ENCODE measurements at regions not wholly inside any gene's neighbourhood (a gene's known extent, or its start where the extent isn't known, plus 50 kb on each side); places are given as distances from the start of the nearest gene placed in this dataset.
"Not testable (repeated sequence)": the region's sequence is repeated elsewhere in the genome, so short reads cannot be mapped to it uniquely, and the experiment has no call there.

GRCh38 chr1:199944986-199945385, 82.5 kb upstream of the NR5A2 start:
- CTCF ChIA-PET, result no interaction called here
- POLR2A ChIA-PET, result interaction anchor here (0.7 to 1.2 kb wide), 2 partner anchors 539 to 806 kb away, joined by 3 to 4 read pairs; no protein-coding TSS in a partner anchor

- CTCF ChIA-PET, result interaction anchor here (0.9 kb wide), 1 partner anchor 35 kb away, joined by 3 read pairs; no protein-coding TSS in a partner anchor
- POLR2A ChIA-PET, result no interaction called here
Observed at GRCh38 chr1:199945591-199945990, 81.9 kb upstream of the NR5A2 start.

- ChIA-PET CTCF (interaction anchor here (0.9 kb wide), 1 partner anchor 36 kb away, joined by 3 read pairs; no protein-coding TSS in a partner anchor), POLR2A (no interaction called here)
Observed at GRCh38 chr1:199946305-199947155, 81.0 kb upstream of the NR5A2 start.

- POLR2A ChIA-PET, result no interaction called here
- CTCF ChIA-PET, result no interaction called here
Observed at GRCh38 chr1:199948587-199949280, 78.8 kb upstream of the NR5A2 start.

DNA sequence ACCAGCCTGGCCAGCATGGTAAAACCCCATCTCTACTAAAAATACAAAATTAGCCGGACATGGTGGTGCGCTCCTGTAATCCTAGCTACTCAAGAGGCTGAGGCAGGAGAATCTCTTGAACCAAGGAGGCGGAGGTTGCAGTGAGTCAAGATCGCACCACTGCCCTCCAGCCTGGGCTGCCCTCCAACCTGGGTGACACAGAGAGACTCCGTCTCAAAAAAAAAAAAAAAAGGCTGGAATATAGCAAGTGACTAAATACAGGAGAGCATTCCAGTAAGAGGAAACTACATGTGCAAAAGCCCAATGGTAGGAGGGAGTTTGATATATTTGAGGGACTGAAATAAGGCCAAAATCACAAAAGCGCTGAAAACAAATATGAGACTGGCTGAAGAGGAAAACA, 76.5 kb upstream of the NR5A2 start:
- POLR2A ChIA-PET, CTCF ChIA-PET: not testable (repeated sequence)

GRCh38 chr1:199953651-199954050, 73.9 kb upstream of the NR5A2 start:
- POLR2A ChIA-PET, result no interaction called here
- CTCF ChIA-PET, result no interaction called here

- ChIA-PET CTCF (no interaction called here), POLR2A (no interaction called here)
Observed at GRCh38 chr1:199954699-199955098, 72.8 kb upstream of the NR5A2 start.

GRCh38 chr1:199955235-199955634, 72.3 kb upstream of the NR5A2 start:
- ChIA-PET CTCF (no interaction called here), POLR2A (interaction anchor here (0.5 kb wide), 1 partner anchor 40 kb away, joined by 5 read pairs; no protein-coding TSS in a partner anchor)

- CTCF ChIA-PET, result no interaction called here
- POLR2A ChIA-PET, result interaction anchor here (0.5 kb wide), 1 partner anchor 41 kb away, joined by 5 read pairs; no protein-coding TSS in a partner anchor
Observed at GRCh38 chr1:199956005-199956404, 71.5 kb upstream of the NR5A2 start.

GRCh38 chr1:199959033-199959774, 68.3 kb upstream of the NR5A2 start:
- CTCF ChIA-PET, result no interaction called here
- POLR2A ChIA-PET, result no interaction called here

DNA sequence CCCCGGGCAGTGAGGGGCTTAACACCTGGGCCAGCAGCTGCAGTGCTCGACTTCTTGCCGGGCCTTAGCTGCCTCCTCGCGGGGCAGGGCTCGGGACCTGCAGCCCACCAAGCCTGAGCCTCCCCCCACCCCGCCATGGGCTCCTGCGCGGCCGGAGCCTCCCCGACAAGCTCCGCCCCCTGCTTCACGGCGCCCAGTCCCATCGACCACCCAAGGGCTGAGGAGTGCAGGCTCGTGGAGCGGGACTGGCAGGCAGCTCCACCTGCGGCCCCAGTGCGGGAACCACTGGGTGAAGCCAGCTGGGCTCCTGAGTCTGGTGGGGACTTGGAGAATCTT, 67.8 kb upstream of the NR5A2 start:
- POLR2A ChIA-PET, result no interaction called here

GRCh38 chr1:199970125-199970524, 57.4 kb upstream of the NR5A2 start:
- CTCF ChIA-PET, result no interaction called here

More for the DNA sequence above, 67.8 kb upstream of the NR5A2 start:
- CTCF ChIA-PET, result interaction anchor here (0.6 kb wide), 1 partner anchor 419 kb away, joined by 5 read pairs; no protein-coding TSS in a partner anchor

DNA sequence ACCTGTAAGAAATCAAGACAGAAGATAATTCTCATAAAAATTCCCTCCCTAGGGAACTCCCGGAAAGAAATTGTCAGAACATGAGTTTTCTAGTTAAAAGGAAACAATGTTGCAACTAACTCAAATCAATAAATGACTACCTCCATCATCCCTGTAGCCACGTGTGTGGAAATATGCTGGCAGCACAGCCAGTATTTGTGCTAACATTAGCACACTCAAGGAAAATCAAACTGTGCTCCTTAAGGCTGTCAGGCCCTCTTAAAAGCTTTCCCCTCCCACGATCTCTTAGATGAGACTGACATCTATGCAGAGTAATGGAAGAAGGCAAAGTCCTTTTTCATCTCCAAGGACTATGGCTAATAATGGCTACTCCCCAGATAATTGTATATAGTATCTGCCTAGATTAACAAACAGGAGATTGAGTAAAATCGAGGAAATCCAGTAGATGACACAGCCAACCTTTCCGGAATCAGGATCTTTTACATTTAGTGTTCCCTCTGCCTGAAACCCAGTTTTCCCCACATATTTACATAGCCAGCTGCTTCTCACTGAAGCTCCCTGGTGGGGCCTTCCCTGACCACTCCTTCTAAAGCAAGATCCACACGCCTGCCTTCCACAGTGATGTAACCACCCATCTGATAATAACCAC, 50.9 kb upstream of the NR5A2 start:
- CTCF ChIA-PET, result no interaction called here

More at GRCh38 chr1:199970125-199970524, 57.4 kb upstream of the NR5A2 start:
- POLR2A ChIA-PET, result no interaction called here

More for the DNA sequence above, 50.9 kb upstream of the NR5A2 start:
- POLR2A ChIA-PET, result no interaction called here

Measured in activated CD8-positive, alpha-beta memory T cell treated with anti-CD3 and anti-CD28 coated beads for 36 hours (primary cell).